ENCODE measurements at regions not wholly inside any gene's neighbourhood (a gene's known extent, or its start where the extent isn't known, plus 50 kb on each side); places are given as distances from the start of the nearest gene placed in this dataset.

GRCh38 chr2:103734911-103735310 is 973.1 kb downstream of the TMEM182 start:
- no peak for DNase-seq (ENCODE audit: low read depth in 2 of 2)

GRCh38 chr2:103738108-103738507 is 976.3 kb downstream of the TMEM182 start:
- DNase-seq (ENCODE audit: low read depth in 2 of 2): no peak

GRCh38 chr2:103738606-103739005 is 976.8 kb downstream of the TMEM182 start:
- DNase-seq (ENCODE audit: low read depth in 2 of 2): no peak

GRCh38 chr2:103739186-103739585 is 977.4 kb downstream of the TMEM182 start:
- no peak for DNase-seq (ENCODE audit: low read depth in 2 of 2)

GRCh38 chr2:103739921-103740320 is 978.1 kb downstream of the TMEM182 start:
- no peak for DNase-seq (ENCODE audit: low read depth in 2 of 2)

GRCh38 chr2:103740631-103741030 is 978.8 kb downstream of the TMEM182 start:
- no peak for DNase-seq (ENCODE audit: low read depth in 2 of 2)

GRCh38 chr2:103743195-103743594 is 981.4 kb downstream of the TMEM182 start:
- DNase-seq (ENCODE audit: low read depth in 2 of 2): no peak

- no peak for DNase-seq (ENCODE audit: low read depth in 2 of 2)
These were observed 992.7 kb downstream of the TMEM182 start for GRCh38 chr2:103754530-103754929.

GRCh38 chr2:103773884-103774283 is 1012.1 kb downstream of the TMEM182 start:
- DNase-seq (ENCODE audit: low read depth in 2 of 2): no peak

GRCh38 chr2:103780088-103780702 is 1018.4 kb downstream of the TMEM182 start:
- DNase-seq (ENCODE audit: low read depth in 2 of 2): no peak

GRCh38 chr2:103781313-103781712 is 1019.5 kb downstream of the TMEM182 start:
- DNase-seq (ENCODE audit: low read depth in 2 of 2): no peak

- DNase-seq (ENCODE audit: low read depth in 2 of 2): no peak
These were observed 1022.4 kb downstream of the TMEM182 start for GRCh38 chr2:103784261-103784660.

GRCh38 chr2:103785432-103785831 is 1023.6 kb downstream of the TMEM182 start:
- no peak for DNase-seq (ENCODE audit: low read depth in 2 of 2)

- no peak for DNase-seq (ENCODE audit: low read depth in 2 of 2)
These were observed 1024.1 kb downstream of the TMEM182 start for GRCh38 chr2:103785956-103786355.

GRCh38 chr2:103788389-103788788 is 1026.6 kb downstream of the TMEM182 start:
- no peak for DNase-seq (ENCODE audit: low read depth in 2 of 2)

GRCh38 chr2:103788951-103789350 is 1027.1 kb downstream of the TMEM182 start:
- no peak for DNase-seq (ENCODE audit: low read depth in 2 of 2)

GRCh38 chr2:103789381-103790095 is 1027.7 kb downstream of the TMEM182 start:
- DNase-seq (ENCODE audit: low read depth in 2 of 2): no peak

- no peak for DNase-seq (ENCODE audit: low read depth in 2 of 2)
These were observed 1030.2 kb downstream of the TMEM182 start for GRCh38 chr2:103792042-103792441.

GRCh38 chr2:103798291-103798690 is 1036.5 kb downstream of the TMEM182 start:
- DNase-seq (ENCODE audit: low read depth in 2 of 2): no peak

- no peak for DNase-seq (ENCODE audit: low read depth in 2 of 2)
These were observed 1042.2 kb downstream of the TMEM182 start for GRCh38 chr2:103804013-103804412.

GRCh38 chr2:103805746-103806145 is 1043.9 kb downstream of the TMEM182 start:
- no peak for DNase-seq (ENCODE audit: low read depth in 2 of 2)

- no peak for DNase-seq (ENCODE audit: low read depth in 2 of 2)
These were observed 1045.1 kb upstream of the POU3F3 start for GRCh38 chr2:103808814-103809213.

GRCh38 chr2:103809415-103809814 is 1044.5 kb upstream of the POU3F3 start:
- DNase-seq (ENCODE audit: low read depth in 2 of 2): no peak
